HepG2 (cell line): ENCODE measurements at regions not wholly inside any gene's neighbourhood (a gene's known extent, or its start where the extent isn't known, plus 50 kb on each side); places are given as distances from the start of the nearest gene placed in this dataset.

Experiments used
- ARID5B ChIP-seq: IDR thresholded peaks from 2 replicates; pipeline ENCODE4 v1.4.0; 2020; ENCODE audit warnings: mild to moderate bottlenecking, missing genetic modification reagents
- ATF7 ChIP-seq, 2 experiments: fragments of 450-650 bp in 1 of 2; sonication (generic) in 1 of 2; formaldehyde crosslinking in 1 of 2; IDR thresholded peaks; 2 replicates each; pipeline versions ENCODE4 v1.4.0 to v1.6.1; 2016 to 2020; ENCODE audit warnings: antibody characterized with exemption in 1 of 2, mild to moderate bottlenecking in 1 of 2, missing genetic modification reagents in 1 of 2
- MTA3 ChIP-seq: sonication (generic); formaldehyde crosslinking; IDR thresholded peaks from 2 replicates; pipeline ENCODE4 v1.4.0; 2020; ENCODE audit warnings: missing genetic modification reagents
- POGK ChIP-seq: sonication (generic); formaldehyde crosslinking; conservative IDR thresholded peaks from 2 replicates; pipeline ENCODE4 v1.8.0; 2022; ENCODE audit warnings: mild to moderate bottlenecking, moderate library complexity, missing genetic modification reagents
- POLR2G ChIP-seq: fragments of 200-400 bp; formaldehyde crosslinking; IDR thresholded peaks from 2 replicates; pipeline ENCODE4 v1.6.1; 2018; ENCODE audit warnings: mild to moderate bottlenecking, low read depth, low read length, moderate library complexity
- RARA ChIP-seq: IDR thresholded peaks from 2 replicates; pipeline ENCODE4 v1.6.1; 2016; ENCODE audit warnings: missing genetic modification reagents, missing compliant biosample characterization
- SOX13 ChIP-seq, 3 experiments: fragments of 450-650 bp in 1 of 3; sonication (generic) in 1 of 3; formaldehyde crosslinking in 1 of 3; IDR thresholded peaks in 2 of 3; conservative IDR thresholded peaks in 1 of 3; 2 replicates each; pipeline versions ENCODE4 v1.5.0 to v1.6.1; 2016 to 2020; ENCODE audit warnings: antibody characterized with exemption in 1 of 3, mild to moderate bottlenecking in 1 of 3, missing compliant biosample characterization in 1 of 3, missing genetic modification reagents in 1 of 3, moderate library complexity in 1 of 3
- ZFX ChIP-seq: sonication (generic); formaldehyde crosslinking; IDR thresholded peaks from 2 replicates; pipeline ENCODE4 v1.4.0; 2020; ENCODE audit warnings: mild to moderate bottlenecking, low read depth, missing genetic modification reagents, moderate library complexity
- ZNF782 ChIP-seq: sonication (generic); formaldehyde crosslinking; IDR thresholded peaks from 2 replicates; pipeline ENCODE4 v1.4.0; 2020; ENCODE audit warnings: missing genetic modification reagents, mild to moderate bottlenecking, borderline replicate concordance
- ZSCAN25 ChIP-seq: sonication (generic); formaldehyde crosslinking; IDR thresholded peaks from 2 replicates; pipeline ENCODE4 v1.8.0; 2022; ENCODE audit warnings: mild to moderate bottlenecking, missing genetic modification reagents
- TF ChIP-seq, protein P1 (sequence below): sonication (generic); formaldehyde crosslinking; IDR thresholded peaks from 2 replicates; pipeline ENCODE4 v1.4.0; 2020; ENCODE audit warnings: missing genetic modification reagents
- TF ChIP-seq, protein P2 (sequence below): sonication (generic); formaldehyde crosslinking; IDR thresholded peaks from 2 replicates; pipeline ENCODE4 v1.4.0; 2020; ENCODE audit warnings: missing genetic modification reagents, borderline replicate concordance
- TF ChIP-seq, protein P3 (sequence below): sonication (generic); formaldehyde crosslinking; IDR thresholded peaks from 2 replicates; pipeline ENCODE4 v1.4.0; 2020; ENCODE audit warnings: missing genetic modification reagents, mild to moderate bottlenecking, borderline replicate concordance

GRCh38 chr9:134267881-134268724 lies 58.2 kb upstream of the RXRA start (continued):
- TF ChIP-seq ATF7 (IDR thresholded peaks at IDR 0.05) (no peak), ATF7 (CRISPR knock-in tag; IDR thresholded peaks at IDR 0.05) (no peak), ZSCAN25 (CRISPR knock-in tag) (peak; percentile 90; the same call in 1 of the 2 replicates), POLR2G (no peak), ZNF782 (no peak), POGK (CRISPR knock-in tag) (0 out of 2 replicates have a peak, but pooled peaks have one; percentile 28), SOX13 (IDR thresholded peaks at IDR 0.05) (no peak), SOX13 (CRISPR knock-in tag; conservative IDR thresholded peaks at IDR 0.05 in 1 of 2, IDR thresholded peaks at IDR 0.05 in 1 of 2) (peak in 1 of 2 experiments; percentile 23; a peak in 1 of 4 replicates), ZFX (CRISPR knock-in tag) (peak; percentile 67; the same call in 1 of the 2 replicates), MTA3 (CRISPR knock-in tag) (no peak), RARA (peak; percentile 68), ARID5B (CRISPR knock-in tag) (0 out of 2 replicates have a peak, but pooled peaks have one; percentile 18)
- TF ChIP-seq, protein P1, sequence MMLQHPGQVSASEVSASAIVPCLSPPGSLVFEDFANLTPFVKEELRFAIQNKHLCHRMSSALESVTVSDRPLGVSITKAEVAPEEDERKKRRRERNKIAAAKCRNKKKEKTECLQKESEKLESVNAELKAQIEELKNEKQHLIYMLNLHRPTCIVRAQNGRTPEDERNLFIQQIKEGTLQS, result no peak
- TF ChIP-seq, protein P2, sequence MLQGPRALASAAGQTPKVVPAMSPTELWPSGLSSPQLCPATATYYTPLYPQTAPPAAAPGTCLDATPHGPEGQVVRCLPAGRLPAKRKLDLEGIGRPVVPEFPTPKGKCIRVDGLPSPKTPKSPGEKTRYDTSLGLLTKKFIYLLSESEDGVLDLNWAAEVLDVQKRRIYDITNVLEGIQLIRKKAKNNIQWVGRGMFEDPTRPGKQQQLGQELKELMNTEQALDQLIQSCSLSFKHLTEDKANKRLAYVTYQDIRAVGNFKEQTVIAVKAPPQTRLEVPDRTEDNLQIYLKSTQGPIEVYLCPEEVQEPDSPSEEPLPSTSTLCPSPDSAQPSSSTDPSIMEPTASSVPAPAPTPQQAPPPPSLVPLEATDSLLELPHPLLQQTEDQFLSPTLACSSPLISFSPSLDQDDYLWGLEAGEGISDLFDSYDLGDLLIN (CRISPR knock-in tag), result no peak
- TF ChIP-seq, protein P3, sequence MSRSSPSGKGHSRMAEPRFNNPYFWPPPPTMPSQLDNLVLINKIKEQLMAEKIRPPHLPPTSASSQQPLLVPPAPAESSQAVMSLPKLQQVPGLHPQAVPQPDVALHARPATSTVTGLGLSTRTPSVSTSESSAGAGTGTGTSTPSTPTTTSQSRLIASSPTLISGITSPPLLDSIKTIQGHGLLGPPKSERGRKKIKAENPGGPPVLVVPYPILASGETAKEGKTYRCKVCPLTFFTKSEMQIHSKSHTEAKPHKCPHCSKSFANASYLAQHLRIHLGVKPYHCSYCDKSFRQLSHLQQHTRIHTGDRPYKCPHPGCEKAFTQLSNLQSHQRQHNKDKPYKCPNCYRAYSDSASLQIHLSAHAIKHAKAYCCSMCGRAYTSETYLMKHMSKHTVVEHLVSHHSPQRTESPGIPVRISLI (CRISPR knock-in tag), result no peak
